NT2/D1 (cell line): ENCODE measurements at regions not wholly inside any gene's neighbourhood (a gene's known extent, or its start where the extent isn't known, plus 50 kb on each side); places are given as distances from the start of the nearest gene placed in this dataset.
"Not testable (repeated sequence)": the region's sequence is repeated elsewhere in the genome, so short reads cannot be mapped to it uniquely, and the experiment has no call there.

Source experiments
- DNase-seq: peaks from one replicate; pipeline ENCODE4 v3.0.0-alpha.2; 2011; ENCODE audit warnings: low read depth, low spot score
- H3K27me3 ChIP-seq: 2 replicates; pipeline ENCODE4 v1.6.0; 2011; ENCODE audit warnings: mild to moderate bottlenecking; ENCODE audit not compliant: insufficient read length, insufficient read depth
- H3K36me3 ChIP-seq: 2 replicates; pipeline ENCODE4 v1.6.1; 2011; ENCODE audit warnings: mild to moderate bottlenecking, low read length, mixed read lengths; ENCODE audit not compliant: insufficient read depth, insufficient read length
- H3K4me1 ChIP-seq: 2 replicates; pipeline ENCODE4 v1.5.1; 2011; ENCODE audit not compliant: insufficient read depth, insufficient read length
- H3K4me3 ChIP-seq: 2 replicates; pipeline ENCODE4 v1.5.1; 2011; ENCODE audit warnings: low read depth; ENCODE audit not compliant: insufficient read length
- H3K9ac ChIP-seq: 2 replicates; pipeline ENCODE4 v1.6.0; 2011; ENCODE audit warnings: low read depth; ENCODE audit not compliant: insufficient read length
- H3K9me3 ChIP-seq: 2 replicates; pipeline ENCODE4 v1.5.1; 2011; ENCODE audit warnings: mild to moderate bottlenecking, low read length; ENCODE audit not compliant: insufficient read depth
- SUZ12 ChIP-seq: IDR thresholded peaks from 2 replicates; pipeline ENCODE4 v1.6.1; 2011; ENCODE audit not compliant: insufficient read length, insufficient read depth; ENCODE audit errors: extremely low read depth
- YY1 ChIP-seq: IDR thresholded peaks from 2 replicates; pipeline ENCODE4 v1.6.1; 2011; ENCODE audit not compliant: insufficient read length, insufficient read depth
- ZNF274 ChIP-seq: IDR thresholded peaks from 2 replicates; pipeline ENCODE4 v1.6.1; 2011; ENCODE audit warnings: mild to moderate bottlenecking, low read depth, low read length

DNA sequence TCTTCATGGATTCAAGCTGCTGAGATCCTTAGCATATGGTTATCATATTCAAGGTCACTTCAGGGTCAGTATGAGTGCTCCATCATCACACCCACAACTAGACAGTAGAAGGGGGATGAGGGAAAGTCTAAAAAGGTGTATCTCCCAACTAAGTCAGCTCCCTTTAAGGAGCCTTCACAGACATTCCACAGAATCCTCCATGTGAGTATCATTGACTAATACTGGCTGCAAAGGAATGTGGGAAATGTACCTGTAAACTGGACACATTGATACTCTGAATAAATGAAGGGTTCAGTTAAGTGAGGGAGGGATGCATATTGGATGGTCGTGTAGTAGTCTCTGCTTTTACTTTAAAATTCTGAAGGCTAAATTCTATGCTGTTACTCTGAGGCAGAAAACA is 330.7 kb downstream of the LRRC70 start:
- no peak for TF ChIP-seq YY1
- no peak for TF ChIP-seq ZNF274
- no peak for TF ChIP-seq SUZ12
- H3K36me3 ChIP-seq, result no peaks in the 10 kb centered on the region
- no peaks in the 10 kb centered on the region for H3K4me1 ChIP-seq
- H3K27me3 ChIP-seq, result no peaks in the 10 kb centered on the region
- no peak overlapping the region for H3K9ac ChIP-seq
- H3K4me3 ChIP-seq, result no peak overlapping the region
- no peak for DNase-seq
- no peaks in the 10 kb centered on the region for H3K9me3 ChIP-seq

DNA sequence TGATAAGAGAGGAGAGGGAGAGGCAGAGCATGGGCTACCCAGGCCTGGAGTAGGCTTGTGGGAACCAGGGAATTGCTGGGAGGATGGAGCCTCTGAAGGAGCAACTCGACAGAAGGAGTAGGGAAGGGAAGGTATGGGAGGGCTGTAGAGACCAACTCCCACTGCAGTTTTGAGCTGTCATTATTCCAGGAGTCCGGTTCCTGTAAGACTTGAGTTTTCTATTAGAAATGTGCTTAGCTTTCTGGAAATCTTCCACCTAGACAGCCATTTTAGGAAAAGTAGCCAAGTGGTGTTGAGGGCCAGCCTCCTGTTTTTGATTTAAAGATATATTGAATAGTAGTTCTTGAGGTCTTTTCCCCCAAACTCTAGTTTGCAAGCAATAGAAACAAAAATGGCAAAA is 323.5 kb downstream of the LRRC70 start:
- Histone ChIP-seq H3K27me3 (no peaks in the 10 kb centered on the region), H3K9ac (no peak overlapping the region), H3K9me3 (no peaks in the 10 kb centered on the region), H3K4me3 (no peak overlapping the region), H3K36me3 (no peaks in the 10 kb centered on the region), H3K4me1 (no peaks in the 10 kb centered on the region)
- TF ChIP-seq ZNF274 (no peak), YY1 (no peak), SUZ12 (no peak)
- DNase-seq, result no peak

- no peaks in the 10 kb centered on the region for H3K9me3 ChIP-seq
Observed at GRCh38 chr5:62900976-62901375, 322.4 kb downstream of the LRRC70 start.

DNA sequence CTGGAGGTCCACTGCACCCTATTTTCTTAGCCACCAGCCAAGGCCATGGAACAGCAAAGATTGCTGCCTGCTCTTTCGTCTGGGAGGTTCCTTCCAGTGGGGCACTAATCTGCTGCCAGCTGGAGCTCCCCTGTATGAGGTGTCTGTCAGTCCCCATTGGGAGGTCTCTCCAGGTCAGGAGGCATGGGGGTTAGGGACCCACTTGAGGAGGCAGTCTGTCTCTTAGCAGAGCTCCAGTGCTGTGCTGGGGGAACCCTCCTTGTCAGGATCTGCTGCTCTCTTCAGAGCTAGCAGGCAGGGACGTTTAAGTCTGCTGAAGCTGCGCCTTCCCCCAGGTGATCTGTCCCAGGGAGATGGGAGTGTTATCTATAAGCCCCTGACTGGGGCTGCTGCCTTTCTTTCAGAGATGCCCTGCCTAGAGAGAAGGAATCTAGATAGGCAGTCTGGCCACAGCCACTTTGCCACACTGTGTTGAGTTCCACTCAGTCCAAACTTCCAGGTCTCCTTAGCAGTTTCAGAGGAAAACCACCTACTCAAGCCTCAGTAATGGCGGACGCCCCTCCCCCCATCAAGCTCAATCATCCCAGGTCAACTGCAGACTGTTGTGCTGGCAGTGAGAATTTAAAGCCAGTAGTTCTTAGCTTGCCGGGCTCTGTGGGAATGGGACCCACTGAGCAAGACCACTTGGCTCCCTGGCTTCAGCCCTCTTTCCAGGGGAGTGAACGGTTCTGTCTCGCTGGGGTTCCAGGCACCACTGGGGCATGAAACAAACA is 317.7 kb downstream of the LRRC70 start:
- H3K9ac ChIP-seq, result no peak overlapping the region
- H3K4me1 ChIP-seq, result no peaks in the 10 kb centered on the region
- TF ChIP-seq YY1 (no peak), ZNF274 (no peak), SUZ12 (no peak)
- no peak for DNase-seq
- no peaks in the 10 kb centered on the region for H3K27me3 ChIP-seq
- H3K4me3 ChIP-seq, result no peak overlapping the region
- H3K9me3 ChIP-seq, result no peaks in the 10 kb centered on the region
- no peaks in the 10 kb centered on the region for H3K36me3 ChIP-seq

More at GRCh38 chr5:62900976-62901375, 322.4 kb downstream of the LRRC70 start:
- no peak for DNase-seq
- H3K4me1 ChIP-seq, result no peaks in the 10 kb centered on the region
- no peak overlapping the region for H3K9ac ChIP-seq
- no peaks in the 10 kb centered on the region for H3K36me3 ChIP-seq
- H3K27me3 ChIP-seq, result no peaks in the 10 kb centered on the region
- H3K4me3 ChIP-seq, result no peak overlapping the region
- TF ChIP-seq YY1, result no peak
- TF ChIP-seq SUZ12, result no peak
- TF ChIP-seq ZNF274, result no peak

- DNase-seq, result no peak
- Histone ChIP-seq H3K9me3 (no peaks in the 10 kb centered on the region), H3K9ac (no peak overlapping the region), H3K27me3 (no peaks in the 10 kb centered on the region), H3K4me3 (no peak overlapping the region), H3K4me1 (no peaks in the 10 kb centered on the region), H3K36me3 (no peaks in the 10 kb centered on the region)
- TF ChIP-seq ZNF274 (no peak), YY1 (no peak), SUZ12 (no peak)
Observed at GRCh38 chr5:62886603-62887315, 308.1 kb downstream of the LRRC70 start.

DNA sequence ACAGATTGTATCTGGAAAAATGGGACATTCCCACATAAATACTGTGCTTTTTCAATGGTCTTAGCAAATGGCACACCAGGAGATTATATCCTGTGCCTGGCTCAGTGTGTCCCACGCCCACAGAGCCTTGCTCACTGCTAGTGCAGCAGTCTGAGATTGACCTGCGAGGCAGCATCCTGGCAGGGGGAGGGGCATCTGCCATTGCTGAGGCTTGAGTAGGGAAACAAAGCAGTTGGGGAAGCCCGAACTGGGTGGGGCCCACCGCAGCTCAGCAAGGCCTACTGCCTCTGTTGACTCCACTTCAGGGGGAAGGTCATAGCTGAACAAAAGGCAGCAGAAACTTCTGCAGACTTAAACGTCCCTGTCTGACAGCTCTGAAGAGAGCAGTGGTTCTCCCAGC is 258.7 kb downstream of the LRRC70 start:
- not testable (repeated sequence) for DNase-seq, H3K27me3 ChIP-seq, H3K9ac ChIP-seq, H3K4me3 ChIP-seq, H3K9me3 ChIP-seq, H3K36me3 ChIP-seq, H3K4me1 ChIP-seq

DNA sequence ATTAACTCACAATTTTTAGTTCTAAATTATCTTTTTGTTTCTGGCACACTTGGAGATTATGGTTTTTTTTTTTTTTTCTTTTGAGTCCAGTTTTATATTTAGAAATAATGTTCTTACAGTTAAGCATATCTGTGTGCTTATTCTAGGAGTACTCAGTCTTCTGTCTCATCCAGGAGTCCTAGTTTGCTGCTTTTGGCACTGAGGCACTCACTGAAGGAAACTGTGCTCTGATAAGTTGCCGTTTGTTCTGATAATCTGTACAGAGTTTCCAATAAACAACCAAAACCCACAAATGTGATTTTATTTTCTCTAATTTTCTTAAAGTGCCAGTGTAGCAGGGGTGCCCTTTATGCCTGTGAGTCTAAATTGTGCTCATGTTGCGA is 251.0 kb downstream of the LRRC70 start:
- TF ChIP-seq ZNF274 (no peak), YY1 (no peak), SUZ12 (no peak)
- Histone ChIP-seq H3K9ac (no peak overlapping the region), H3K27me3 (no peaks in the 10 kb centered on the region), H3K4me3 (no peak overlapping the region), H3K4me1 (no peaks in the 10 kb centered on the region), H3K9me3 (peaks cover 7% of the 10 kb centered on the region; the same call in 1 of the 2 replicates), H3K36me3 (no peaks in the 10 kb centered on the region)
- no peak for DNase-seq
